CD4-positive, alpha-beta T cell treated with Interleukin-17A for 1 hour (primary cell): ENCODE measurements at regions not wholly inside any gene's neighbourhood (a gene's known extent, or its start where the extent isn't known, plus 50 kb on each side); places are given as distances from the start of the nearest gene placed in this dataset.
"Not testable (repeated sequence)": the region's sequence is repeated elsewhere in the genome, so short reads cannot be mapped to it uniquely, and the experiment has no call there.

ENCODE experiments used
- DNase-seq: peaks from one replicate; pipeline ENCODE4 v3.0.0-alpha.2; 2020

GRCh38 chr1:55463814-55464475 lies 248.8 kb upstream of the USP24 start:
- DNase-seq: no peak

DNA sequence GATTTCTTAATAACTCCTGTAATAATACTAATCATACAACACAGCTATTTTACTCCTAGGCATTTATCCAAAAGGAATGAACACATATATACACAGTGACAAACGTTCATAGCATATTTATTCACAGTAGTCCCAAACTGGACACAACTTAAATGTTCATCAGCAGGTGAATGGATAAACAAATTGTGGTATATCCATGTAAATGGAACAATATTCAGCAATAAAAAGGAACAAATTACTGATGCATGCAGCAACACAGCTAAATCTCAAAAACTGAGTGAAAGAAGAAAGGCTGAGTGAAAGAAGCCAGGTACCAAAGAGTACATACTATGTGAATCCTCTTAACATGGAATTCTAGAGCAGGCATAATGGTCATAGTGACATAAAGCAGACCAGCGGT lies 242.7 kb upstream of the USP24 start:
- no peak for DNase-seq

GRCh38 chr1:55456971-55457370 lies 241.8 kb upstream of the USP24 start:
- no peak for DNase-seq

- no peak for DNase-seq
These were observed 233.1 kb upstream of the USP24 start for GRCh38 chr1:55448261-55448660.

DNA sequence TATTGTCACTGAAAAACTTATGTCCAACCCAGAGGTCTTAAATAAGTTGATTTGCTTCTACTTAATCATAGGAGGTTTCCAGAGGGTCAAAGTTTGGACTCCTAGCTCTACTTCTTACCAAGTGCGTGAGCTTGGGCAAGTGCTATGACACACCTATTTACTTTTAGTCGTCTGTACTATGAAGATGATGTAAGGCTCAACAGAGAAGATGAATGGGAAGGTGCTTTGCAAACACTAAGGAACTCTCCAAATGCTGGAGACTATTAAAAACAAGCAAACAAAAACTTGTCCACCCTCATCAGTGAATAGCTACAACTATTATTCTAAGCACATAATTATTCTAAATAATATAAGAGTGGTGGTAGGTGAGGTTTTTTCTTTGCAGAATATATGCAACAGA lies 232.3 kb upstream of the USP24 start:
- DNase-seq: no peak

- no peak for DNase-seq
These were observed 231.2 kb upstream of the USP24 start for GRCh38 chr1:55446351-55446750.

GRCh38 chr1:55445416-55445815 lies 230.3 kb upstream of the USP24 start:
- no peak for DNase-seq

DNA sequence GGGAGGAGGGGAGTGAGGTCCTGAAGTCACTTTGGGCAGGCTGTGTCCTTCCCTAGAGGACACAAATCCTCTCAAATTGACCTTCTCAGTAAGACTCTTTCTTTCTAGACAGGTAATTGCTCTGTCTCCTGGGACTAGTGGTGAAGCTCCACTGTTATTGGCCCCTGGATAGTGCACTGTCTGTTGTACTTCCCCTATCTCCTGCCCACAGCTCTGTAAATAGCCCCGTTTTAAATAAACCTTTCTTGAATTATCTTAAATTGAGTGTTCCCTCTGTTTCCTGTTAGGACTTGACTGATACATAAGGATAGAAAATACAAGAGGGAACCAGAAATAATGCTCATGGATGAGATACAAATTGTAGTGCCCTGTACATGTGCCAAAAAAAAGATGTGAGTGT lies 229.5 kb upstream of the USP24 start:
- no peak for DNase-seq

DNA sequence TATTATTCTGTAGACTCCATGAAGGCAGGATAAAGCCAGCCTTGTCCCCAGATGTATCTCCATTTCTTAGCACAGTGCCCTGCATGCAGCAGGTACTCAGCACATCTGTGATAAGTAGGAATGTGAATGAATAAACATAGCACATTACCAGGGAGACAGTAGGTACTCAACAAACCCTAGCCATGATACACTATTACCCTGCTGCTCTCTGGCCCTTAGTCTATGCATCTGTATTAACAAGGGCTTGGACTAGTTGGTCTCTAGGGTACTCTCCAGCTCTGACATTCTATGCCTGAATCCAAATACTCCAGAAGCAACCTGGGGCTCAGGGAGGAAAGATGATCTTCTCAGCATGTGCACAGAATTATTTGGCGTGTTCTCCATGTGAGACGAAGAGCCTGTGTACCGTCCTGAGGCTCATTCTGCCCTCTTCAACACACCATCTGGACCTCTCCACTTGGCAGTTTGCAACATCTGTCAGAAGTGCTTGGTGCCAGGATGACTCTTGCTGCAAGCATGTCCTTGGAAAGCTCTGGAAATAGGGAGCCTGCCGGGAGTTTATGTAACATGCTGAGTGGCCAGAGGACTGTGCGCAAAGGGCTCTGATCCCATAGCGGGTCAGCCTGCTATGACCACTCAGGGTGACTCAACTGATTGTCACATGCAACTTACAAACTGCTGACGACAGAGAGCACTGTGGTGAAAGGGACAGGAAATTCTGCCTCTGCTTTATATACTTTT lies 228.2 kb upstream of the USP24 start:
- DNase-seq: no peak

DNA sequence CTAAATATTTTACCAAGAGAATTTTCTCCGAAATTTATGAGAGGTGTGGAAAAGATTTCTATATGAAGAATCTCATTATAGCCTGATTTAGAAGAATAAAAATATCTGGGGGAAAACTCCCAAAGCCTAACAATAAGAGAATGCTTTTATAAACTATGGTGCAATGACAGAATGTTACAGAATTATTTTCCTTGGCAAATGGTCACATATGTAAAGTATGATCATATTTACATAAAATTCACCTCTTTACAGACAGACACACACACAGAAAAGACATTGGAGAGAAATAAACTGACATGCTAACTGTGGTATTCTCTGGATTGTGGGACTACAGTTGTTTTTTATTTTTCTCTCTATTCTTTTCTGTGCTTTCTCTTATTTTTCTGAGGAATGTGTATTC lies 226.3 kb upstream of the USP24 start:
- DNase-seq: no peak

- no peak for DNase-seq
These were observed 222.5 kb upstream of the USP24 start for GRCh38 chr1:55437692-55438091.

- DNase-seq: not testable (repeated sequence)
These were observed 215.6 kb upstream of the USP24 start for GRCh38 chr1:55430720-55431119.

DNA sequence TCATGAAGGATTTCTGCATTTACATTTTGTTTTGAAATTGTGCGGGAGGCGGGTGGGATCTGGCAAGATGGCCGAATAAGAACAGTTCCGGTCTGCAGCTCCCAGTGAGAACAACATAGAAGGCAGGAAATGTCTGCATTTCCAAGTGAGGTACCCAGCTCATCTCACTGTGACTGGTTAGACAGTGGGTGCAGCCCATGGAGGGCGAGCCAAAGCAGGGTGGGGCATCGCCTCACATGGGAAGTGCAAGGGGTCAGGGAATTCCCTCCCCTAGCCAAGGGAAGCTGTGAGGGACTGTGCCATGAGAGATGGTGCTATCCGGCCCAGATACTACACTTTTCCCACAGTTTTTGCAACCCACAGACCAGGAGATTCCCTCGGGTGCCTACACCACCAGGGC lies 215.0 kb upstream of the USP24 start:
- not testable (repeated sequence) for DNase-seq

DNA sequence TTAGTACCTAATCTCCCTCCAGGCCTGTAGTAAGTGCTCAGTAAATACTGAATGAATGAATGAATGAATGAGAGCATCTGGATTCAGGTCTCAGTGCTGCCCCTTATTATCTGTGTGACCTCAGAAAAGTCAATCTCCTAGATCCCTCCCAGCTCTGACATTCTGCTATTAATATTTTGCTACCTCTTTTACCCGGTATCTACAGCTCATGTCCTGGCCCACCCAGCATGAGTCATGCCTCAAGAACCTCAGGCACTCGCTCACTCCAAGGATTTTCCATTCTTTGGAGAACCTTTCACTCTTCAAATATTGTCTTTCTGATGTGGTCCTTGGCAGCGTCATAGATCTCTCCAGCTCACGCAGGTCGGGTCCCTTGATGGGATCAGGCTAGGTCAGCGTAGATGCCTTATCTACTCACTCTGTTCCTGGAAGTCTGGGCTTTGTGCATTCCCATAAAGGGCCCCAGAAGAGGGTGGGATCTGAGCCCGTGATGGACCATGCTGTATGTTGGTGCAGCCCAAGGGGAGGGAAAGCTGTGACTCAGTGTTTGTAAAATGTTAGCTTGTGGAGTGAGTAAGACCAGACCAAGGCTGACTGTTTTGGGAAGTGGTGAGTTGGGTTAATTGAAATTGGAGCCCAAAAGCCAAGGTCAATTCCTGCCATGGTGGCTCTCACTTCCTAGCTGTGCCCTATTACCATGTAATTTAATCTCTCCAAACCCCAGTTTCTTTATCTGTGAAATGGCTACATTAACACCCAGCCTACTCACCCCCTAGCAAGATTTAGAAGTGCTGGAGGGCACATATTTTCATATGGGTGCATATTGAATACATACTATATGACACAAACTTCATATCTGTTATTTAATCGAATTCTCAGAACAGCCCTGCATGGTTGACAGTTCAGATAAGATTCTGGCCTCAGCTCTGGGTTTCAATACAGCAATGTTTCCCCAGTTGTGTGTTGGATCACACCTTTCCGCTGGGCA lies 214.1 kb upstream of the USP24 start:
- no peak for DNase-seq

DNA sequence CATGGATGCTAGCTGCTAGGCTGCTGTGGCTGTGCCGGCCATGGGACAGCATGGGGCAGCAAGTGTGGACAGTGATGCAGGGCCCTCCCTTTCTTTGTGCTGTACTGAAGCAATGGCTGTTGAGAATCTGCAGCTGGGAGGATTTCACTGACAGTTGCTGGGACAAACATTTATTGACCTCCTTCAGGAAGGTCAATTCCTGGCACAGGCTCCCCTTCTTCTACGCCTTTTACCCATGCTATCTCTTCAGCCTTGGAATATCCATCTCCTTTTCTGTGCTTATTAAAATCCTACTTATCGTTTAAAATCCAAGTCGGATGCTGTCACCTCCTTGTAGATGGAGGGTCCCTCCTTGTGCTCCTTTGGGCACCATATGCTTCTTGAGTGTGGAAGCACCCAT lies 213.1 kb upstream of the USP24 start:
- no peak for DNase-seq

DNA sequence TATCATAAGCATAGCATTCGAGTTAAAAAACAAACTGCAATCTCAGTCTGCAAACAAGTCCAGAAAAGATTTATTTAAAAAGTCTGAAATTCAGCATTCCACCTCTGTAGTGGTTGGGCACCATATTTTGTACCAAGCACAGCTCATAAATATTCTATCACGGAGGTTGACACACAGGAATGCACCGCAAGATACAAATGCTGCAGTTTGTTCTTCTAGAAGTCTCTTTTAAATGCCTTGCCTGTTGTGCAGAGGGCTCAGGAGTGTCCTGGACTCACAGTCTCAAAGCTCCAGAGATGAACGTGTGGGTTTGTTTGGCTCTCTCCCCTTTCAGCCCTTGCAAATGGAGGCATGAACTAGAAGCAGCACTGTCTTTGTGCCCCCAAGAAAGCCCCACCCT lies 212.4 kb upstream of the USP24 start:
- no peak for DNase-seq

- DNase-seq: no peak
These were observed 211.5 kb upstream of the USP24 start for GRCh38 chr1:55426619-55427018.

- no peak for DNase-seq
These were observed 211.0 kb upstream of the USP24 start for GRCh38 chr1:55426156-55426555.

- DNase-seq: no peak
These were observed 210.3 kb upstream of the USP24 start for GRCh38 chr1:55425310-55425930.

- no peak for DNase-seq
These were observed 208.2 kb upstream of the USP24 start for GRCh38 chr1:55423376-55423775.

DNA sequence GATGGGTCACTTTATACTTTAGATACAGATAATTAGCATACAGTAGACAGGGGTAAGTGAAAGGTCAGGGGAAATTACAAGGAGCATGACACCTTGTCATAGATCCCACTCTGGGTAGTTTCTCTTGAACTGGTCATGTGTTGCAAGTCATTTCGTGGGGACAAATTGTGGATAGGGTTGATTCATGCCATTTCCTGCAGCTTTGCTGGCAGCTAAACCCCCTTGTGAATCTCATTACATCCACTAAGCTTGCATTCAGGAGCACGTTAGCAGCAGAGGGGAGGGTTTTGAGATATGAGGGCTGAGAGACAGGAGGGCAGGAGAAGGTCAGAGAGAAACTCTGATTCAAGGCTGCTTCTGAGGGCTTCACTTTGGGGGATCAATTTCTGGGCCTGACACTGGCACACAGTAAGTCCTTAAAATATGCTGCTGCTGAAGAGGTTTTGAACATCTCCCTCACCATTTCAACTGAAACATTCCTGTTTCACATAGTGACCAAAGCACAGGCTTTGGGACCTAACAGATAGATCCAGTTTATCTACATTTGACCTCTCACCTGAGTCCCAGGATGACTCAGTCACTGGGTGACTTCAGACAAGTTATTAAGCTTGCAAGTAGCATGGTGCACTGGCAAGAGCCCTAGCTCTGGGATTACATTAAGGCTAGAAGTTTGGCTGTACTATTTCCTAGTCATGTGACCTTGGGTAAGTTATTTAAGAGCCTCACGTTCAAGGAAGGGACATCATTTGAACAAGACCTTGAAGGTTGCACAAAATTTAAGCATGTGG lies 206.0 kb upstream of the USP24 start:
- no peak for DNase-seq

DNA sequence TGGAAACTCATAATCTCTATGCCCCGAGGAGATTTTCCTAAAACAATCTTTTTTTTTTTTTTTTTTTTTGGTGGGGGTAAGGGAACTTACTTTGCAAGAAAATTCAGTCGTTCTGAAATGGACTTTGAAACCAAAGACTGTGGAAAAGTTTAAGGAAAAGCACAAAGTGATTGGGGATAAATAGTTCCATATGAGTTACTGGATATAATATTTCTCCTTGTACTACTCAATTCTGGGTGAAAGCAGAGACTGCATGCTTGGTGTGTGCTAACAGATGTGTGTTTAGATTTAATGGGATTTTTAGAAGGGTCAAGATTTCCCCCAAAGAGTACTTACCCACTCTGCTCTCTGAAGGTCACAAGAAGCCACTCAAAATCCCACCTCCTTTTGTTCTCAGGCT lies 204.9 kb upstream of the USP24 start:
- DNase-seq: no peak
